Stomach (tissue), 4 donors: ENCODE measurements at regions not wholly inside any gene's neighbourhood (a gene's known extent, or its start where the extent isn't known, plus 50 kb on each side); places are given as distances from the start of the nearest gene placed in this dataset.

Experiments used
- CTCF ChIP-seq, 7 experiments: fragments of 450-650 bp in 4 of 7; fragments of 200-600 bp in 3 of 7; sonication (generic) in 3 of 7; IDR thresholded peaks; one replicate each; pipeline ENCODE4 v1.5.1; 2016 to 2019; ENCODE audit warnings: antibody characterized with exemption in 7 of 7, control low read depth in 2 of 7, mild to moderate bottlenecking in 1 of 7
- EP300 ChIP-seq: sonication (generic); formaldehyde crosslinking; IDR thresholded peaks from one replicate; pipeline ENCODE4 v1.6.1; 2017; ENCODE audit warnings: antibody characterized with exemption
- POLR2AphosphoS5 ChIP-seq, 3 donors: sonication (generic); formaldehyde crosslinking; IDR thresholded peaks; one replicate each; pipeline ENCODE4 v1.6.1; 2016; ENCODE audit warnings: antibody characterized with exemption in 3 of 3

GRCh38 chr1:81410351-81410750 lies 390.4 kb upstream of the ADGRL2 start:
- TF ChIP-seq EP300 (no peak), CTCF (IDR thresholded peaks at IDR 0.05) (no peak), POLR2AphosphoS5 (IDR thresholded peaks at IDR 0.05) (no peak)
